ENCODE measurements at regions not wholly inside any gene's neighbourhood (a gene's known extent, or its start where the extent isn't known, plus 50 kb on each side); places are given as distances from the start of the nearest gene placed in this dataset.
A peak's percentile ranks its signal among the peaks of the same experiment; 100 is the strongest.

GRCh38 chr10:108629834-108630233 is 1293.5 kb downstream of the XPNPEP1 start:
- no peak overlapping the region for H3K4me3 ChIP-seq (ENCODE audit: control insufficient read depth, low read depth, low read length)
- DNase-seq (ENCODE audit: low read depth), result peak; percentile 83
- peak; percentile 25 for TF ChIP-seq CTCF (conservative IDR thresholded peaks at IDR 0.05; ENCODE audit: control insufficient read depth, insufficient read depth, low read depth, low read length)

GRCh38 chr10:108624052-108624451 is 1299.3 kb downstream of the XPNPEP1 start:
- DNase-seq (ENCODE audit: low read depth), result no peak
- no peak for TF ChIP-seq CTCF (conservative IDR thresholded peaks at IDR 0.05; ENCODE audit: control insufficient read depth, insufficient read depth, low read depth, low read length)
- H3K4me3 ChIP-seq (ENCODE audit: control insufficient read depth, low read depth, low read length), result no peak overlapping the region

GRCh38 chr10:108620821-108621534 is 1302.3 kb downstream of the XPNPEP1 start:
- no peak for TF ChIP-seq CTCF (conservative IDR thresholded peaks at IDR 0.05; ENCODE audit: control insufficient read depth, insufficient read depth, low read depth, low read length)
- no peak overlapping the region for H3K4me3 ChIP-seq (ENCODE audit: control insufficient read depth, low read depth, low read length)
- no peak for DNase-seq (ENCODE audit: low read depth)

- peak; percentile 23 for DNase-seq (ENCODE audit: low read depth)
- no peak for TF ChIP-seq CTCF (conservative IDR thresholded peaks at IDR 0.05; ENCODE audit: control insufficient read depth, insufficient read depth, low read depth, low read length)
- no peak overlapping the region for H3K4me3 ChIP-seq (ENCODE audit: control insufficient read depth, low read depth, low read length)
These were observed 1306.6 kb downstream of the XPNPEP1 start for GRCh38 chr10:108616559-108617285.

- no peak for DNase-seq (ENCODE audit: low read depth)
- H3K4me3 ChIP-seq (ENCODE audit: control insufficient read depth, low read depth, low read length), result no peak overlapping the region
- no peak for TF ChIP-seq CTCF (conservative IDR thresholded peaks at IDR 0.05; ENCODE audit: control insufficient read depth, insufficient read depth, low read depth, low read length)
These were observed 1307.6 kb downstream of the XPNPEP1 start for GRCh38 chr10:108615576-108616320.

DNA sequence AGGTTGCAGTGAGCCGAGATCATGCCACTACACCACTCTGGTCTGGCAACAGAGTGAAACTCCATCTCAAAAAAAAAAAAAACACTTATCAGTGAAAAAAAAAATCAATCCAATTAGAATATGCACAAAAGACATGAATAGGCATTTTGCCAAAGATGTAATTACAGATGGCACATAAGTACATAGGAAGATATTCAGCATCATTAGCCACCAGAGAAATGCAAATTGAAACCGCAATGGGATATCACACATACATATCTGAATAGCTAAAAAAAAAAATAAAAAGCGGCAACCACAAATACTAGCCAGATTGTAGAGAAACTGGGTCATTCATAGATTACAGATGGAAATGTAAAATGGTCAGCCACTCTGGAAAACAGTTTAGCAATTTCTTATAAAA is 1310.8 kb downstream of the XPNPEP1 start:
- H3K4me3 ChIP-seq (ENCODE audit: control insufficient read depth, low read depth, low read length), result no peak overlapping the region
- no peak for DNase-seq (ENCODE audit: low read depth)
- TF ChIP-seq CTCF (conservative IDR thresholded peaks at IDR 0.05; ENCODE audit: control insufficient read depth, insufficient read depth, low read depth, low read length), result no peak

Data from fibroblast of mammary gland (primary cell).